ENCODE measurements at regions not wholly inside any gene's neighbourhood (a gene's known extent, or its start where the extent isn't known, plus 50 kb on each side); places are given as distances from the start of the nearest gene placed in this dataset.

DNA sequence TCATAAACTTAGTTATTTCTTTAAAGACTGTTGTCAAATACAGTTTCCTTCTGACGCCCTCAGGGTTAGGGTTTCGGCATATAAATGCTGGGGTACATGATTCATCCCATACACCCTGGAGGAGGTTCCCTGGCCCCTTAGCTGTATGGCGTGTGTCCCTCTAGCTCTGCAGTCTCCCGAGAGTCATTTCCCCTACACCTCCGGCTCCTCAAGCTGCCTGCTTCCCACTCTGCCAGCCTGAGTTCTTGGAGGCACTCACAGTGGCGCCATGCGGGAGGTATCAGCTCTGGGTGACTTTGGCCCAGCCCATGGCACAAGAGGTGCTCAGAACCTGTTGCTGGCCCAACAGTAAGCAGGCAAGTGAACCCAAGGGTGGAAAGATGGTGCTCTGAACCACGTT, 70.2 kb upstream of the TRPM1 start:
- TF ChIP-seq CTCF (conservative IDR thresholded peaks at IDR 0.05 in 1 of 2, IDR thresholded peaks at IDR 0.05 in 1 of 2; ENCODE audit: extremely low read depth in 1 of 2, insufficient read depth in 1 of 2, low read depth in 1 of 2, low read length in 2 of 2) (no peak), EZH2 (IDR thresholded peaks at IDR 0.05; ENCODE audit: borderline replicate concordance, low read length) (no peak)

All from mammary epithelial cell (primary cell).